SK-N-SH (cell line): ENCODE measurements at regions not wholly inside any gene's neighbourhood (a gene's known extent, or its start where the extent isn't known, plus 50 kb on each side); places are given as distances from the start of the nearest gene placed in this dataset.

Source experiments
- CTCF ChIA-PET: fragments of 300-600, 350-600 bp; formaldehyde crosslinking; extraction: SDS; loops from one replicate; lab custom pipeline; 2021; lab: Yijun Ruan, JAX
- POLR2A ChIA-PET: fragments of 350-600 bp; sonication (Branson Sonifier 250); formaldehyde crosslinking; extraction: SDS; loops from one replicate; lab custom pipeline; 2020; ENCODE audit warnings: antibody characterized with exemption, inconsistent platforms; lab: Yijun Ruan, JAX
- DNase-seq: peaks from one replicate; pipeline ENCODE4 v3.0.0; 2012
- H2AFZ ChIP-seq: fragments of 200-600 bp; sonication (generic); 2 replicates; pipeline ENCODE4 v1.8.1; 2016; ENCODE audit warnings: antibody characterized with exemption, mild to moderate bottlenecking, low read depth
- H3F3A ChIP-seq: fragments of 200-600 bp; sonication (generic); replicated peaks from 2 replicates; pipeline ENCODE3; 2016; ENCODE audit warnings: antibody characterized with exemption, mild to moderate bottlenecking; ENCODE audit not compliant: insufficient read depth
- H3K27ac ChIP-seq, 2 experiments: fragments of 200-500 bp in 1 of 2; fragments of 200-600 bp in 1 of 2; sonication (Bioruptor generic) in 1 of 2; sonication (generic), shearing (Covaris generic) in 1 of 2; 2 replicates each; pipeline versions ENCODE4 v1.5.1 to v1.6.1; 2014 to 2016; ENCODE audit warnings: low read depth in 2 of 2, inconsistent platforms in 1 of 2, low read length in 1 of 2, mild to moderate bottlenecking in 1 of 2, mixed read lengths in 1 of 2
- H3K27me3 ChIP-seq: fragments of 200-600 bp; sonication (generic), shearing (Covaris generic); 2 replicates; pipeline ENCODE4 v1.6.1; 2016; ENCODE audit warnings: mixed run types; ENCODE audit not compliant: insufficient read depth
- H3K36me3 ChIP-seq, 2 experiments: fragments of 200-500 bp in 1 of 2; fragments of 200-600 bp in 1 of 2; sonication (Bioruptor generic) in 1 of 2; sonication (generic) in 1 of 2; replicated peaks in 1 of 2; 2 replicates each; pipeline versions ENCODE3 to v1.5.1; 2014 to 2016; ENCODE audit warnings: low read length in 1 of 2, mild to moderate bottlenecking in 1 of 2; ENCODE audit not compliant: insufficient read depth in 2 of 2, control insufficient read depth in 1 of 2
- H3K4me1 ChIP-seq, 2 experiments: fragments of 200-500 bp in 1 of 2; fragments of 200-600 bp in 1 of 2; sonication (Bioruptor generic) in 1 of 2; sonication (generic), shearing (Covaris generic) in 1 of 2; 2 replicates each; pipeline versions ENCODE4 v1.5.1 to v1.6.1; 2014 to 2016; ENCODE audit warnings: low read depth in 1 of 2, low read length in 1 of 2, mixed run types in 1 of 2; ENCODE audit not compliant: insufficient read depth in 2 of 2, control insufficient read depth in 1 of 2
- H3K4me2 ChIP-seq: fragments of 200-600 bp; sonication (generic), shearing (Covaris generic); 2 replicates; pipeline ENCODE4 v1.6.1; 2017; ENCODE audit warnings: mixed run types
- H3K4me3 ChIP-seq, 2 experiments: fragments of 200-500 bp in 1 of 2; fragments of 200-600 bp in 1 of 2; sonication (Bioruptor generic) in 1 of 2; sonication (generic), shearing (Covaris generic) in 1 of 2; 2 replicates each; pipeline versions ENCODE4 v1.5.1 to v1.8.1; 2014 to 2016; ENCODE audit warnings: low read depth in 2 of 2, inconsistent platforms in 1 of 2, low read length in 1 of 2, mild to moderate bottlenecking in 1 of 2, mixed read lengths in 1 of 2, moderate library complexity in 1 of 2
- H3K79me2 ChIP-seq: fragments of 200-600 bp; sonication (generic); 2 replicates; pipeline ENCODE4 v1.8.1; 2017; ENCODE audit warnings: mild to moderate bottlenecking; ENCODE audit not compliant: insufficient read depth
- H3K9ac ChIP-seq: fragments of 200-600 bp; sonication (generic); 2 replicates; pipeline ENCODE4 v1.6.1; 2017; ENCODE audit warnings: mixed run types
- H3K9me2 ChIP-seq: fragments of 200-600 bp; sonication (generic); 2 replicates; pipeline ENCODE4 v1.6.1; 2017; ENCODE audit warnings: mixed run types
- H3K9me3 ChIP-seq: fragments of 200-600 bp; sonication (generic); 2 replicates; pipeline ENCODE4 v1.6.1; 2017; ENCODE audit warnings: mixed run types, mild to moderate bottlenecking, moderate library complexity
- H4K20me1 ChIP-seq: fragments of 200-600 bp; sonication (generic); 2 replicates; pipeline ENCODE4 v1.6.1; 2017; ENCODE audit warnings: mild to moderate bottlenecking, mixed run types; ENCODE audit not compliant: insufficient read depth
- CHD2 ChIP-seq: fragments of 150-350 bp; IDR thresholded peaks from 2 replicates; pipeline ENCODE4 v1.6.1; 2018; ENCODE audit warnings: low read length; ENCODE audit not compliant: partially characterized antibody
- EP300 ChIP-seq, 2 experiments: IDR thresholded peaks; 2 replicates each; pipeline versions ENCODE4 v1.4.0 to v1.6.1; 2012; ENCODE audit warnings: borderline replicate concordance in 1 of 2, low read depth in 1 of 2, low read length in 1 of 2
- EZH2phosphoT487 ChIP-seq: fragments of 200-600 bp; sonication (generic); IDR thresholded peaks from 2 replicates; pipeline ENCODE4 v1.6.1; 2017; ENCODE audit warnings: low read depth, mixed run types, mild to moderate bottlenecking, antibody characterized with exemption, moderate library complexity, borderline replicate concordance
- FOSL2 ChIP-seq: IDR thresholded peaks from 2 replicates; pipeline ENCODE4 v1.4.0; 2012; ENCODE audit warnings: low read depth, mild to moderate bottlenecking, moderate library complexity, borderline replicate concordance
- FOXJ3 ChIP-seq: sonication (generic); formaldehyde crosslinking; IDR thresholded peaks from 2 replicates; pipeline ENCODE4 v1.5.1; 2020; ENCODE audit warnings: mild to moderate bottlenecking, missing genetic modification reagents
- FOXM1 ChIP-seq: IDR thresholded peaks from 2 replicates; pipeline ENCODE4 v1.4.0; 2012; ENCODE audit warnings: low read depth, mild to moderate bottlenecking
- GABPA ChIP-seq: IDR thresholded peaks from 2 replicates; pipeline ENCODE4 v1.4.0; 2012; ENCODE audit warnings: low read depth, mild to moderate bottlenecking
- GATA2 ChIP-seq: sonication (generic); formaldehyde crosslinking; IDR thresholded peaks from 2 replicates; pipeline ENCODE4 v1.5.0; 2020; ENCODE audit warnings: mild to moderate bottlenecking, missing genetic modification reagents
- JUND ChIP-seq: IDR thresholded peaks from 2 replicates; pipeline ENCODE4 v1.4.0; 2012
- MAX ChIP-seq: IDR thresholded peaks from 2 replicates; pipeline ENCODE4 v1.4.0; 2012; ENCODE audit warnings: low read depth
- MEF2A ChIP-seq: IDR thresholded peaks from 2 replicates; pipeline ENCODE4 v1.4.0; 2012; ENCODE audit warnings: low read depth, borderline replicate concordance
- MXI1 ChIP-seq: IDR thresholded peaks from 2 replicates; pipeline ENCODE4 v1.6.1; 2012; ENCODE audit warnings: mild to moderate bottlenecking, low read depth, low read length, improper control_type of control experiment
- NFIC ChIP-seq: IDR thresholded peaks from 2 replicates; pipeline ENCODE4 v1.4.0; 2012; ENCODE audit warnings: borderline replicate concordance
- NRF1 ChIP-seq: IDR thresholded peaks from 2 replicates; pipeline ENCODE4 v1.6.1; 2012; ENCODE audit warnings: low read depth, mild to moderate bottlenecking, low read length
- PBX3 ChIP-seq: IDR thresholded peaks from 2 replicates; pipeline ENCODE4; 2012
- POLR2AphosphoS5 ChIP-seq: IDR thresholded peaks from 2 replicates; pipeline ENCODE4 v1.6.1; 2012; ENCODE audit warnings: low read depth, low read length
- RAD21 ChIP-seq: IDR thresholded peaks from 2 replicates; pipeline ENCODE4 v1.6.1; 2012; ENCODE audit warnings: mild to moderate bottlenecking, low read length
- RFX5 ChIP-seq: IDR thresholded peaks from 2 replicates; pipeline ENCODE4 v1.6.1; 2012; ENCODE audit warnings: mild to moderate bottlenecking, improper control_type of control experiment, low read length
- RXRA ChIP-seq: IDR thresholded peaks from 2 replicates; pipeline ENCODE4 v1.4.0; 2012; ENCODE audit warnings: low read depth, mild to moderate bottlenecking, borderline replicate concordance
- SIN3A ChIP-seq: IDR thresholded peaks from 2 replicates; pipeline ENCODE4 v1.6.1; 2012; ENCODE audit warnings: low read depth, mild to moderate bottlenecking, low read length, moderate library complexity, borderline replicate concordance
- SMC3 ChIP-seq: IDR thresholded peaks from 2 replicates; pipeline ENCODE4 v1.6.1; 2012; ENCODE audit warnings: low read depth, low read length, improper control_type of control experiment
- TAF1 ChIP-seq: IDR thresholded peaks from 2 replicates; pipeline ENCODE4 v1.6.1; 2012; ENCODE audit warnings: low read depth, mild to moderate bottlenecking, low read length, moderate library complexity, borderline replicate concordance
- TCF12 ChIP-seq: IDR thresholded peaks from 2 replicates; pipeline ENCODE4 v1.4.0; 2012
- TEAD4 ChIP-seq: IDR thresholded peaks from 2 replicates; pipeline ENCODE4 v1.4.0; 2012; ENCODE audit warnings: mild to moderate bottlenecking, borderline replicate concordance; ENCODE audit not compliant: insufficient read depth
- ZBTB33 ChIP-seq: IDR thresholded peaks from 2 replicates; pipeline ENCODE4 v1.4.0; 2012; ENCODE audit warnings: low read depth, borderline replicate concordance
- WGBS: methylation state at CpG from one replicate; pipeline ENCODE4 v1.1.6; 2017; ENCODE audit warnings: low lambda C conversion rate; 5-methylcytosine and 5-hydroxymethylcytosine counted together

- POLR2A ChIA-PET = interaction anchor here (1.0 kb wide), 1 partner anchor 9 kb away, joined by 3 read pairs; no protein-coding TSS in a partner anchor
- CTCF ChIA-PET = interaction anchor here (2.9 to 4.3 kb wide), 2 partner anchors 18 to 33 kb away, joined by 13 to 23 read pairs; no protein-coding TSS in a partner anchor
Observed at GRCh38 chr20:37598100-37598543, 70.4 kb upstream of the BLCAP start.

GRCh38 chr20:37596890-37597536 lies 69.3 kb upstream of the BLCAP start:
- H3K79me2 ChIP-seq = no peaks in the 10 kb centered on the region
- no peaks in the 10 kb centered on the region for H4K20me1 ChIP-seq
- 40% methylated on average over 8 of the region's 9 CpGs for WGBS
- H3K9me2 ChIP-seq = no peaks in the 10 kb centered on the region
- no peak overlapping the region for H3K4me2 ChIP-seq
- H3K27me3 ChIP-seq = peaks cover 5% of the 10 kb centered on the region; the same call in 1 of the 2 replicates
- H3K36me3 ChIP-seq = no peaks in the 10 kb centered on the region
- ChIA-PET POLR2A (no interaction called here), CTCF (interaction anchor here (1.1 to 4.3 kb wide), 4 partner anchors 13 to 62 kb away, joined by 3 to 23 read pairs (median 3); no protein-coding TSS in a partner anchor)
- no peaks in the 10 kb centered on the region for H3K9me3 ChIP-seq
- no peak overlapping the region for H3K27ac ChIP-seq
- no peak overlapping the region for H3K4me3 ChIP-seq
- DNase-seq = no peak
- no peak overlapping the region for H2AFZ ChIP-seq
- no peak overlapping the region for H3K9ac ChIP-seq
- H3K4me1 ChIP-seq = peaks cover 0 to 25% of the 10 kb centered on the region in 2 experiments; a peak in 2 of 4 replicates
- H3F3A ChIP-seq = no peaks in the 10 kb centered on the region
- TF ChIP-seq MAX (no peak), NFIC (no peak), EZH2phosphoT487 (no peak), GATA2 (CRISPR knock-in tag) (no peak), ZBTB33 (no peak), NRF1 (no peak), FOSL2 (no peak), FOXJ3 (no peak), PBX3 (no peak), RXRA (no peak), TEAD4 (no peak), CHD2 (no peak)

More at GRCh38 chr20:37598100-37598543, 70.4 kb upstream of the BLCAP start:
- Histone ChIP-seq H3K27me3 (no peaks in the 10 kb centered on the region; the same call in 1 of the 2 replicates), H3K4me2 (no peak overlapping the region), H3K4me1 (peaks cover 0 to 24% of the 10 kb centered on the region in 2 experiments; a peak in 2 of 4 replicates), H3F3A (no peaks in the 10 kb centered on the region), H2AFZ (no peak overlapping the region), H3K36me3 (no peaks in the 10 kb centered on the region), H4K20me1 (no peaks in the 10 kb centered on the region), H3K9me2 (no peaks in the 10 kb centered on the region), H3K79me2 (no peaks in the 10 kb centered on the region), H3K9me3 (no peaks in the 10 kb centered on the region), H3K9ac (no peak overlapping the region), H3K27ac (peak overlapping the region in 1 of 2 experiments; percentile 78; a peak in 2 of 4 replicates), H3K4me3 (no peak overlapping the region; a peak in 1 of 4 replicates)
- 0% methylated on average over 3 of the region's 24 CpGs for WGBS
- DNase-seq = peak; percentile 76
- TF ChIP-seq JUND (no peak), RFX5 (no peak), RAD21 (no peak), PBX3 (no peak), FOXM1 (no peak), SMC3 (no peak), TAF1 (no peak), GATA2 (CRISPR knock-in tag) (no peak), CHD2 (no peak), NRF1 (no peak), EP300 (IDR thresholded peaks at IDR 0.05; ENCODE audit: borderline replicate concordance in 1 of 2, low read depth in 1 of 2, low read length in 1 of 2) (no peak), SIN3A (no peak), GABPA (no peak), POLR2AphosphoS5 (no peak), MEF2A (no peak), TCF12 (no peak), FOXJ3 (no peak), MXI1 (no peak)
